Mesenchymal stem cell (in vitro differentiated cells and primary cell): ENCODE measurements at regions not wholly inside any gene's neighbourhood (a gene's known extent, or its start where the extent isn't known, plus 50 kb on each side); places are given as distances from the start of the nearest gene placed in this dataset.

Experiments used
- DNase-seq: peaks from one replicate; pipeline ENCODE4 v3.0.0-alpha.2; 2013
- H2AFZ ChIP-seq: one replicate; pipeline ENCODE4 v1.6.1; 2013; ENCODE audit warnings: low read depth, mild to moderate bottlenecking, control low read depth, inconsistent platforms, low read length, moderate library complexity
- H2AK5ac ChIP-seq: 2 replicates; pipeline ENCODE4 v1.6.1; 2013; ENCODE audit warnings: low read length, moderate library complexity, mild to moderate bottlenecking, inconsistent platforms; ENCODE audit not compliant: severe bottlenecking
- H2BK120ac ChIP-seq: one replicate; pipeline ENCODE4 v1.6.1; 2013; ENCODE audit warnings: low read depth, mild to moderate bottlenecking, inconsistent platforms, low read length, moderate library complexity
- H2BK12ac ChIP-seq, 2 experiments: one replicate each; pipeline ENCODE4 v1.6.1; 2013; ENCODE audit warnings: inconsistent platforms in 2 of 2, low read length in 2 of 2, mild to moderate bottlenecking in 2 of 2, moderate library complexity in 2 of 2, control low read depth in 1 of 2
- H2BK15ac ChIP-seq: one replicate; pipeline ENCODE4 v1.6.1; 2013; ENCODE audit warnings: mild to moderate bottlenecking, low read depth, inconsistent platforms; ENCODE audit not compliant: poor library complexity, severe bottlenecking
- H2BK5ac ChIP-seq: 2 replicates; pipeline ENCODE4 v1.6.1; 2013; ENCODE audit warnings: low read depth, mild to moderate bottlenecking, low read length, control low read depth, inconsistent platforms; ENCODE audit not compliant: poor library complexity, severe bottlenecking
- H3K14ac ChIP-seq, 2 experiments: one replicate each; pipeline ENCODE4 v1.6.1; 2013; ENCODE audit warnings: inconsistent platforms in 2 of 2, low read length in 2 of 2, control low read depth in 1 of 2, mild to moderate bottlenecking in 1 of 2, moderate library complexity in 1 of 2
- H3K18ac ChIP-seq, 2 experiments: one replicate each; pipeline ENCODE4 v1.6.1; 2013; ENCODE audit warnings: inconsistent platforms in 2 of 2, low read length in 2 of 2, control low read depth in 1 of 2, low read depth in 1 of 2, mild to moderate bottlenecking in 1 of 2
- H3K23ac ChIP-seq, 2 experiments: one replicate each; pipeline ENCODE4 v1.6.1; 2013; ENCODE audit warnings: inconsistent platforms in 2 of 2, low read length in 2 of 2, mild to moderate bottlenecking in 2 of 2, moderate library complexity in 2 of 2, control low read depth in 1 of 2
- H3K27ac ChIP-seq: 2 replicates; pipeline ENCODE4 v1.5.1; 2013; ENCODE audit warnings: mild to moderate bottlenecking, moderate library complexity, low read length, control low read depth, inconsistent platforms; ENCODE audit not compliant: poor library complexity, severe bottlenecking
- H3K27me3 ChIP-seq, 2 experiments: 2 replicates each; pipeline versions ENCODE4 v1.6.1 to v1.7.0; 2013; ENCODE audit warnings: low read length in 2 of 2, mild to moderate bottlenecking in 2 of 2, moderate library complexity in 2 of 2, control low read depth in 1 of 2, inconsistent platforms in 1 of 2; ENCODE audit not compliant: control insufficient read depth in 1 of 2, insufficient read depth in 1 of 2
- H3K36me3 ChIP-seq, 2 experiments: 2 replicates each; pipeline versions ENCODE4 v1.6.1 to v1.7.0; 2013; ENCODE audit warnings: low read length in 2 of 2, control low read depth in 1 of 2, inconsistent platforms in 1 of 2, low read depth in 1 of 2, mild to moderate bottlenecking in 1 of 2; ENCODE audit not compliant: insufficient read depth in 2 of 2, control insufficient read depth in 1 of 2
- H3K4ac ChIP-seq, 2 experiments: one replicate each; pipeline ENCODE4 v1.6.1; 2013; ENCODE audit warnings: inconsistent platforms in 2 of 2, low read length in 2 of 2, mild to moderate bottlenecking in 2 of 2, moderate library complexity in 2 of 2, control low read depth in 1 of 2, low read depth in 1 of 2
- H3K4me1 ChIP-seq: 2 replicates; pipeline ENCODE4 v1.6.1; 2013; ENCODE audit warnings: low read depth, low read length, control low read depth; ENCODE audit not compliant: control insufficient read depth, insufficient read depth
- H3K4me2 ChIP-seq: 2 replicates; pipeline ENCODE4 v1.6.1; 2013; ENCODE audit warnings: low read length, mild to moderate bottlenecking, inconsistent platforms; ENCODE audit not compliant: poor library complexity, severe bottlenecking
- H3K4me3 ChIP-seq, 2 experiments: 2 replicates each; pipeline versions ENCODE4 v1.5.1 to v1.7.0; 2013; ENCODE audit warnings: low read length in 2 of 2, mild to moderate bottlenecking in 2 of 2, control low read depth in 1 of 2, low read depth in 1 of 2; ENCODE audit not compliant: insufficient read depth in 1 of 2
- H3K79me1 ChIP-seq: replicated peaks from 2 replicates; pipeline ENCODE4 v1.6.1; 2013; ENCODE audit warnings: mild to moderate bottlenecking, control low read depth, low read length, inconsistent platforms; ENCODE audit not compliant: poor library complexity, severe bottlenecking
- H3K9ac ChIP-seq: 2 replicates; pipeline ENCODE4 v1.7.0; 2013; ENCODE audit warnings: mild to moderate bottlenecking, low read length, moderate library complexity
- H3K9me3 ChIP-seq: 2 replicates; pipeline ENCODE4 v1.7.0; 2013; ENCODE audit warnings: mild to moderate bottlenecking, low read length; ENCODE audit not compliant: control insufficient read depth
- H4K8ac ChIP-seq: one replicate; pipeline ENCODE4 v1.6.1; 2013; ENCODE audit warnings: inconsistent platforms, mild to moderate bottlenecking, low read length, moderate library complexity
- H4K91ac ChIP-seq: one replicate; pipeline ENCODE4 v1.6.1; 2013; ENCODE audit warnings: mild to moderate bottlenecking, low read length, inconsistent platforms
- WGBS: methylation state at CpG from one replicate; pipeline ENCODE4 v1.1.7; 2013; ENCODE audit warnings: mixed read lengths; 5-methylcytosine and 5-hydroxymethylcytosine counted together

DNA sequence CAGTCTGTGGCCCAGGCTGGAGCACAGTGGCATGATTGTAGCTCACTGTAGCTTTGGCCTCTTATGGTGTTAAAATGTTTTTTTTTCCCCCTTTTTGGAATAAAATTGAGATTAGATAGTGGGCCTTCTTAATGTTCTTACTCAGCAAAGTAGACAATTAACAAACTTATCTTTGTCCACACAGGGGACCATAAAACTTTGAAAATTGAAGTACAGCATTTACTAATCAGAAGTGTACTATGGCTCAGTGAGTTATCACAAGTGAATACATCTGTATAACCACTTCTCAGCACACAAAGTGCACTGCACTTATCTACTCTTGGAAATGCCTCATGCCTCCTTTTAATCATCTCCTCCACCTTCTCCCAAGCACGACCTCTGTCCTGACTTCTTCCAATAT, 218.9 kb downstream of the PRDM2 start:
- no peak for DNase-seq
- no CpG with 5 or more reads among the region's 1 CpG for WGBS

DNA sequence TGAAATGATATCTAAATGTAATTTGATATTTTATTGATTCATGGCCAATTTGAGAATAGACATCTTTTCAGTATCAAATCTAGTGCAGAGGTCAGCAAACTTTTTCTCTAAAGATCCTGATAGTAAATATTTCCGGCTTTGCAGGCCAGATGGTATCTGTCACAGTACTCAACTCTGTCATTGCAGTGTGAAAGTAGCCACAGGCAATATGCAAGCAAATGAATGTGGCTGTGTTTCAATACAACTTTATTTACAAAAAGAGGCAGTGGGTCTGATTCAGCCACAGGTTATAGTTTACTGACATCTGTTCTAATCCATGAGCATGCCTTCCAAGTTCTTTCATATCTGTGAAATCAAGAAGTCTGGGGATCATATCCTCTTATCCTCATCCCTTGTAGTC, 221.2 kb downstream of the PRDM2 start:
- Histone ChIP-seq H3K23ac (no peak overlapping the region), H2BK120ac (no peak overlapping the region), H2AFZ (no peak overlapping the region), H3K27ac (no peak overlapping the region), H2BK15ac (no peak overlapping the region), H3K27me3 (no peaks in the 10 kb centered on the region), H3K4me1 (no peaks in the 10 kb centered on the region), H3K9ac (no peak overlapping the region), H2AK5ac (no peak overlapping the region), H3K4me2 (no peak overlapping the region), H2BK5ac (no peak overlapping the region), H3K79me1 (no peaks in the 10 kb centered on the region), H3K14ac (no peak overlapping the region), H2BK12ac (no peak overlapping the region), H4K8ac (no peak overlapping the region), H4K91ac (no peak overlapping the region), H3K36me3 (no peaks in the 10 kb centered on the region), H3K18ac (no peak overlapping the region), H3K9me3 (no peaks in the 10 kb centered on the region), H3K4ac (no peak overlapping the region), H3K4me3 (no peak overlapping the region)
- 36% methylated on average over 1 of the region's 1 CpG for WGBS
- DNase-seq = no peak

More for the DNA sequence above, 218.9 kb downstream of the PRDM2 start:
- H3K36me3 ChIP-seq = no peaks in the 10 kb centered on the region
- H3K9ac ChIP-seq = no peak overlapping the region
- no peak overlapping the region for H2BK5ac ChIP-seq
- no peak overlapping the region for H3K4me3 ChIP-seq
- no peak overlapping the region for H3K4ac ChIP-seq
- H3K4me1 ChIP-seq = no peaks in the 10 kb centered on the region
- H2BK12ac ChIP-seq = no peak overlapping the region
- H4K91ac ChIP-seq = no peak overlapping the region
- H3K14ac ChIP-seq = no peak overlapping the region
- H3K27ac ChIP-seq = no peak overlapping the region
- no peak overlapping the region for H2BK120ac ChIP-seq
- H2AK5ac ChIP-seq = no peak overlapping the region
- H3K9me3 ChIP-seq = no peaks in the 10 kb centered on the region
- H3K27me3 ChIP-seq = no peaks in the 10 kb centered on the region
- no peak overlapping the region for H2AFZ ChIP-seq
- H4K8ac ChIP-seq = no peak overlapping the region
- no peak overlapping the region for H3K4me2 ChIP-seq
- no peak overlapping the region for H2BK15ac ChIP-seq
- H3K79me1 ChIP-seq = no peaks in the 10 kb centered on the region
- H3K23ac ChIP-seq = no peak overlapping the region
- H3K18ac ChIP-seq = no peak overlapping the region

DNA sequence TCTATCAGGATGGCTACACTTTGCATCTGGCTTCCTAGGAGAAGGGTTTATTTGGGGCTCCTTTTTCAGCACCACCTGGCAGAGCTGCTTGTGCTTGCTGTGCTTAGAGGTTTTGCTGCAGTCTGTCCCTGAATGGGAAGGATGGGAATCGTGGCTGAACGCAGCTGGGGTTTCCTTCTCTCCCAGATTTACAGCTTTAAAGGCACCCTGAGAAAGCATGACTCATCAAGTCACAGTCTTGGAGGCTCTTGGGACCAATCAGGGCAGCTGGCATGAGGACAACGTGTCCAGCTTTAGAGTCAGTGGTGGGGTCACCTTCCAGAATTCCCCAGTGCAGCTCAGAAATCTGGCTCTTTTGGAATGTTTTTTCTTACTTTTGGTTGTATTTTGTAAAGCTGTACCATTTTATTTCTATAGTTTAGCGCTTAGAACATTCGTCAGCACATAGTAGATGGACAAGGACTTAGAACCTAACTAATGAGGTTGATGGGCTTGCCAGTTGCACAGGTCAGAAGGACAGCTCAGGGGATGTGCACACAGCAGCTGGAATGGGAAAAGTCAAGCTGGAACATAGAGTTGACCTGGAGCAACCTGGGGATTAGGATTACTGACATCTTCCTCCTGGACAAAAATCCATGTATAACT, 222.6 kb downstream of the PRDM2 start:
- H4K8ac ChIP-seq = no peak overlapping the region
- 55% methylated on average over 5 of the region's 5 CpGs for WGBS
- H4K91ac ChIP-seq = no peak overlapping the region

DNA sequence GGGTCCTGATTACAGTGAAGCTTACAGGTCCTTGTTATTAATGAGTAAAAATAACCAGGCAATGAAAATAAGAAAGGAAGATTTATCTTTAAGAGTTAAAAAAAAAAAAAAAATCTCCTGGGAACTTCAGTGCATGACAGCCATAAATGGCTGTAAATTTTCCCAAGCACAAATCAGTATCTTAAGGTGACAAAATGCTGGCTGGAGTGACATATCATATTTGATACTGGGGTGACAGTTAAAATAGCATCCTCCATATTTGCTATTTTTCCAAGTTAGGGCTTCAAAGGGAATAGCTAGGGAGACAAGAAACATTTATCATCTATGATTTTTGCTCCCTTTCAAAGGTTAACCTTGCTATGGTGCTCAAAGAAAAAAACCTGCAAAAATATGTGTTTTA, 226.6 kb downstream of the PRDM2 start:
- H3K18ac ChIP-seq = no peak overlapping the region

More for the DNA sequence above, 222.6 kb downstream of the PRDM2 start:
- no peak for DNase-seq
- H2BK120ac ChIP-seq = no peak overlapping the region
- no peak overlapping the region for H3K14ac ChIP-seq
- no peaks in the 10 kb centered on the region for H3K79me1 ChIP-seq
- no peak overlapping the region for H3K18ac ChIP-seq
- H2BK12ac ChIP-seq = no peak overlapping the region
- no peak overlapping the region for H2AK5ac ChIP-seq
- H3K36me3 ChIP-seq = no peaks in the 10 kb centered on the region
- no peak overlapping the region for H3K4ac ChIP-seq
- no peak overlapping the region for H2BK15ac ChIP-seq
- H3K27ac ChIP-seq = no peak overlapping the region
- H3K9me3 ChIP-seq = no peaks in the 10 kb centered on the region
- H3K4me2 ChIP-seq = no peak overlapping the region
- H2BK5ac ChIP-seq = no peak overlapping the region
- no peak overlapping the region for H3K23ac ChIP-seq
- H3K27me3 ChIP-seq = no peaks in the 10 kb centered on the region
- H3K4me1 ChIP-seq = no peaks in the 10 kb centered on the region
- H3K4me3 ChIP-seq = no peak overlapping the region
- no peak overlapping the region for H2AFZ ChIP-seq
- no peak overlapping the region for H3K9ac ChIP-seq

More for the DNA sequence above, 226.6 kb downstream of the PRDM2 start:
- no peak overlapping the region for H2AK5ac ChIP-seq
- H2AFZ ChIP-seq = no peak overlapping the region
- no peak overlapping the region for H2BK120ac ChIP-seq
- H3K9me3 ChIP-seq = no peaks in the 10 kb centered on the region
- no peak overlapping the region for H2BK12ac ChIP-seq
- no peak for DNase-seq
- H2BK15ac ChIP-seq = no peak overlapping the region
- no peak overlapping the region for H3K4ac ChIP-seq
- H3K14ac ChIP-seq = no peak overlapping the region
- H3K4me1 ChIP-seq = no peaks in the 10 kb centered on the region
- H4K91ac ChIP-seq = no peak overlapping the region
- no peak overlapping the region for H2BK5ac ChIP-seq
- H4K8ac ChIP-seq = no peak overlapping the region
- H3K36me3 ChIP-seq = no peaks in the 10 kb centered on the region
- no peak overlapping the region for H3K27ac ChIP-seq
- H3K23ac ChIP-seq = no peak overlapping the region
- no peaks in the 10 kb centered on the region for H3K79me1 ChIP-seq
- no peak overlapping the region for H3K4me2 ChIP-seq
- no peaks in the 10 kb centered on the region for H3K27me3 ChIP-seq
- H3K4me3 ChIP-seq = no peak overlapping the region
- H3K9ac ChIP-seq = no peak overlapping the region
